Upper lobe of left lung (tissue), 6 donors: ENCODE measurements at regions not wholly inside any gene's neighbourhood (a gene's known extent, or its start where the extent isn't known, plus 50 kb on each side); places are given as distances from the start of the nearest gene placed in this dataset.

ENCODE experiments used
- ATAC-seq, 2 donors: fragments of 200-7000 bp; cut with Tn5 transposase; one replicate each; pipeline ENCODE4 v1.9.1; 2022; ENCODE audit warnings: mild to moderate bottlenecking in 2 of 2, moderate library complexity in 2 of 2; ENCODE audit not compliant: low FRiP score in 2 of 2
- DNase-seq, 2 donors: peaks; one replicate each; pipeline ENCODE4 v3.0.0-alpha.2; 2019 to 2020
- H3K27ac ChIP-seq, 4 donors: fragments of 200-600 bp; sonication (generic); one replicate each; pipeline ENCODE4 v1.5.1; 2016 to 2019
- H3K27me3 ChIP-seq, 4 donors: fragments of 200-600 bp; sonication (generic); one replicate each; pipeline ENCODE4 v1.5.1; 2017 to 2019
- H3K36me3 ChIP-seq, 4 donors: fragments of 200-600 bp; sonication (generic); one replicate each; pipeline ENCODE4 v1.5.1; 2016 to 2019
- H3K4me1 ChIP-seq, 4 donors: fragments of 200-600 bp; sonication (generic); one replicate each; pipeline ENCODE4 v1.5.1; 2018 to 2019
- H3K4me3 ChIP-seq, 4 donors: fragments of 200-600 bp; sonication (generic); one replicate each; pipeline ENCODE4 v1.5.1; 2017 to 2019; ENCODE audit warnings: mild to moderate bottlenecking in 2 of 4, moderate library complexity in 1 of 4
- H3K9me3 ChIP-seq, 4 donors: fragments of 200-600 bp; sonication (generic); one replicate each; pipeline ENCODE4 v1.5.1; 2018 to 2019
- CTCF ChIP-seq, 6 experiments: fragments of 450-650 bp in 4 of 6; fragments of 200-600 bp in 2 of 6; sonication (generic) in 2 of 6; IDR thresholded peaks; one replicate each; pipeline ENCODE4 v1.5.1; 2016 to 2019; ENCODE audit warnings: antibody characterized with exemption in 6 of 6
- EP300 ChIP-seq, 4 donors: sonication (generic); formaldehyde crosslinking; IDR thresholded peaks; one replicate each; pipeline ENCODE4 v1.5.1; 2017; ENCODE audit warnings: antibody characterized with exemption in 4 of 4, control low read depth in 2 of 4
- POLR2A ChIP-seq, 4 donors: fragments of 450-650 bp; IDR thresholded peaks; one replicate each; pipeline ENCODE4 v1.5.1; 2016 to 2017; ENCODE audit warnings: antibody characterized with exemption in 4 of 4, mild to moderate bottlenecking in 2 of 4
- POLR2AphosphoS5 ChIP-seq, 2 donors: sonication (generic); formaldehyde crosslinking; IDR thresholded peaks; one replicate each; pipeline ENCODE4 v1.5.1; 2017; ENCODE audit warnings: antibody characterized with exemption in 2 of 2
- WGBS, 2 donors: methylation state at CpG; one replicate each; pipeline ENCODE4 v1.1.5; 2017 to 2018; 5-methylcytosine and 5-hydroxymethylcytosine counted together
- donor health status: DM: no; HTN: no; CAD: no; lungs with moderate emphysema.
- donor health status: DM: no; HTN: yes; CAD: no; lungs with severe emphysema.

GRCh38 chr13:33757713-33758112, 60.2 kb upstream of the RFC3 start:
- no peak overlapping the region for H3K4me3 ChIP-seq
- H3K36me3 ChIP-seq = no peaks in the 10 kb centered on the region
- H3K9me3 ChIP-seq = no peaks in the 10 kb centered on the region
- 54 to 68% methylated on average over 2 of the region's 2 CpGs for WGBS, 2 donors
- H3K27me3 ChIP-seq = no peaks in the 10 kb centered on the region
- ATAC-seq (no peak), DNase-seq (no peak)
- TF ChIP-seq POLR2A (IDR thresholded peaks at IDR 0.05) = no peak
- TF ChIP-seq EP300 (IDR thresholded peaks at IDR 0.05) = no peak
- TF ChIP-seq POLR2AphosphoS5 (IDR thresholded peaks at IDR 0.05) = no peak
- no peak for TF ChIP-seq CTCF (IDR thresholded peaks at IDR 0.05)
- no peaks in the 10 kb centered on the region for H3K4me1 ChIP-seq
- no peak overlapping the region for H3K27ac ChIP-seq

- no peak for ATAC-seq
- Histone ChIP-seq H3K4me3 (no peak overlapping the region), H3K4me1 (no peaks in the 10 kb centered on the region), H3K27me3 (no peaks in the 10 kb centered on the region), H3K36me3 (no peaks in the 10 kb centered on the region), H3K27ac (no peak overlapping the region), H3K9me3 (no peaks in the 10 kb centered on the region)
- TF ChIP-seq EP300 (IDR thresholded peaks at IDR 0.05) (no peak), CTCF (IDR thresholded peaks at IDR 0.05) (no peak), POLR2AphosphoS5 (IDR thresholded peaks at IDR 0.05) (no peak), POLR2A (IDR thresholded peaks at IDR 0.05) (no peak)
- no peak for DNase-seq
These were observed 59.8 kb upstream of the RFC3 start for GRCh38 chr13:33758113-33758512.

- TF ChIP-seq EP300 (IDR thresholded peaks at IDR 0.05) (no peak), POLR2AphosphoS5 (IDR thresholded peaks at IDR 0.05) (no peak), CTCF (IDR thresholded peaks at IDR 0.05) (no peak), POLR2A (IDR thresholded peaks at IDR 0.05) (no peak)
- no peak for ATAC-seq
- H3K27me3 ChIP-seq = no peaks in the 10 kb centered on the region
- H3K36me3 ChIP-seq = no peaks in the 10 kb centered on the region
- H3K9me3 ChIP-seq = no peaks in the 10 kb centered on the region
- no peak overlapping the region for H3K27ac ChIP-seq
- H3K4me1 ChIP-seq = no peaks in the 10 kb centered on the region
- H3K4me3 ChIP-seq = no peak overlapping the region
- DNase-seq = no peak
- 61 to 63% methylated on average over 6 of the region's 6 CpGs for WGBS, 2 donors
These were observed 56.2 kb upstream of the RFC3 start for GRCh38 chr13:33761740-33762139.

GRCh38 chr13:33763021-33763420, 54.9 kb upstream of the RFC3 start:
- no peak for DNase-seq
- TF ChIP-seq EP300 (IDR thresholded peaks at IDR 0.05) = no peak
- TF ChIP-seq POLR2A (IDR thresholded peaks at IDR 0.05) = no peak
- no peak for TF ChIP-seq POLR2AphosphoS5 (IDR thresholded peaks at IDR 0.05)
- no peak for TF ChIP-seq CTCF (IDR thresholded peaks at IDR 0.05)
- Histone ChIP-seq H3K4me3 (no peak overlapping the region), H3K27me3 (no peaks in the 10 kb centered on the region), H3K4me1 (no peaks in the 10 kb centered on the region), H3K9me3 (no peaks in the 10 kb centered on the region), H3K36me3 (no peaks in the 10 kb centered on the region), H3K27ac (no peak overlapping the region)
- ATAC-seq = no peak
- WGBS, 2 donors = 57 to 64% methylated on average over 2 of the region's 2 CpGs

- H3K27me3 ChIP-seq = no peaks in the 10 kb centered on the region
- ATAC-seq (no peak), DNase-seq (no peak)
- 88 to 91% methylated on average over 3 of the region's 3 CpGs for WGBS, 2 donors
- no peak for TF ChIP-seq POLR2AphosphoS5 (IDR thresholded peaks at IDR 0.05)
- TF ChIP-seq CTCF (IDR thresholded peaks at IDR 0.05) = no peak
- TF ChIP-seq POLR2A (IDR thresholded peaks at IDR 0.05) = no peak
- TF ChIP-seq EP300 (IDR thresholded peaks at IDR 0.05) = no peak
- H3K27ac ChIP-seq = no peak overlapping the region
- no peaks in the 10 kb centered on the region for H3K36me3 ChIP-seq
- no peaks in the 10 kb centered on the region for H3K4me1 ChIP-seq
- no peak overlapping the region for H3K4me3 ChIP-seq
- no peaks in the 10 kb centered on the region for H3K9me3 ChIP-seq
These were observed 53.2 kb upstream of the RFC3 start for GRCh38 chr13:33764716-33765115.
